Stimulated activated CD4-positive, alpha-beta T cell treated with anti-CD3 and anti-CD28 coated beads, Interleukin-4, amount 100 ng/mL, for 1 hour (primary cell): ENCODE measurements at regions not wholly inside any gene's neighbourhood (a gene's known extent, or its start where the extent isn't known, plus 50 kb on each side); places are given as distances from the start of the nearest gene placed in this dataset.
"Not testable (repeated sequence)": the region's sequence is repeated elsewhere in the genome, so short reads cannot be mapped to it uniquely, and the experiment has no call there.

Experiments
- DNase-seq: peaks from one replicate; pipeline ENCODE4 v3.0.0-alpha.2; 2020

DNA sequence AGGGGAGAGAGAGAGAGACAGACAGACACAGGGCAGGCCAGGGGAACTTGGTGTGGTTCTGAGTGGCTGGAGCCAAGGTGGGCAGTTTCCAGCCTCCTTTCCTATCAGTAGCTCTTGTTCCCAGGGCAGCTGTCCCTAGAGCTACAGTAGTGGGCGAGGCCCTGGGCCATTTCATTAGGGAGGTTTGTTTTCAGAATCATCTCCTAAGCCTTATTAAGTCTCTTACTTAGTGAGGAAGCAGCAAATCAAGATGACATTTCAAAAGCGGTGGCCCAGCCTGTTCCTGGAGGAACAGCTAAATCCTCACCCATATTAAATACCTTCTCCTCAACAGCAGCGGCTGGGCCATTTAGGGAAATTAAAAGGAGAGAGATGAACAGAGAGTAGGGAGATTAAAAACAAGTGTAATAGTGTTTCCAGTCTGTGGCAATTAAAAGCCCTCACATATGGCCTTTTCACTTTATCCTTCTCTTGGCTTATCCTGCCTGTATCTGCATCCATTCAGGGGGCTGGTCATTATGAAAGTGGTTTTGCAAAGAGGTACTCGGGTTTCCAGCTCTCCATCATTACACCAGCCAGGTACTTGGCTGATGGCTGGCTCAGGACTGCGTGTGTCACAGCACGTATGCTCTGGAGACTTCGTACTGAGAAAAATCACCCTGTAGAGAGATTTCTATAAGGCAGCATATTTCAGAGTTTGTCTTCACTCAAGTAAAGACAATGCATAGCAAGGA, 91.9 kb upstream of the PRR23C start:
- DNase-seq, result no peak

DNA sequence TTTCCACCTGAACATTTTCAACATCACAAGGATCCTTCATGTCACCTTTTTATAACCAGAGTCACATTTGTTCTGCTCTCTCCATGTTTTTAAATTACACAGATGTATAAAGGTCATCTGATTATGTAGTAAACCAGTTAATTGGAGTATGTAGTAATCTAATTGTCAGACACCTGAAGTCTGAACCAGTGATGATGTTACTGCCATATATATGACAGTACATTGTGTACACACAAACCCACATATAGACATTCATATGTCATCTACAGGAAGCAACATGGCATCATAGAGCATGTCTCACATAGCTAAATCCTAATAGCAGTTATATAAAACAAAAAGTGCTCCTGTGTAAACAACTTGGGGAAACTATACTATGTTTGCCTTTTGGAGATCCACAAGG, 95.9 kb upstream of the PRR23C start:
- DNase-seq, result no peak

DNA sequence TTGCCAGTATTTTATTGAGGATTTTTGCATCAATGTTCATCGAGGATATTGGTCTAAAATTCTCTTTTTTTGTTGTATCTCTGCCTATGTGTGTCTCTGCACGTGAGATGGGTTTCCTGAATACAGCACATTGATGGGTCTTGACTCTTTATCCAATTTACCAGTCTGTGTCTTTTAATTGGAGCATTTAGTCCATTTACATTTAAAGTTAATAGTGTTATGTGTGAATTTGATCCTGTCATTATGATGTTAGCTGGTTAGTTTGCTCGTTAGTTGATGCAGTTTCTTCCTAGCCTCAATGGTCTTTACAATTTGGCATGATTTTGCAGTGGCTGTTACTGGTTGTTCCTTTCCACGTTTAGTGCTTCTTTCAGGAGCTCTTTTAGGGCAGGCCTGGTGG, 101.3 kb upstream of the PRR23C start:
- DNase-seq, result not testable (repeated sequence)

GRCh38 chr3:139151530-139151929, 106.8 kb upstream of the PRR23C start:
- DNase-seq, result no peak

DNA sequence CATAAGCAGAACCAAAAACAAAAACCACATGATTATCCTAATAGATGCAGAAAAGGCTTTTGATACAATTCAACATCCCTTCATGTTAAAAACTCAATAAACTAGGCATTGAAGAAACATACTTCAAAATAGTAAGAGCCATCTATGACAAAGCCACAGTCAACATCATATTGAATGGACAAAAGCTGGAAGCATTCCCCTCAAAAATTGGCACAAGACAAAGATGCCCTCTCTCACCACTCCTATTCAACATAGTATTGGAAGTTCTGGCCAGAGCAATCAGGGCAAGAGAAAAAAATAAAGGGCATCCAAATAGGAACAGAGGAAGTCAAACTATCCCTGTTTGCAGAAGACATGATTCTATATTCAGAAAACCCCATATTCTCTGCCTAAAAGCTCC, 108.7 kb upstream of the PRR23C start:
- DNase-seq, result not testable (repeated sequence)

DNA sequence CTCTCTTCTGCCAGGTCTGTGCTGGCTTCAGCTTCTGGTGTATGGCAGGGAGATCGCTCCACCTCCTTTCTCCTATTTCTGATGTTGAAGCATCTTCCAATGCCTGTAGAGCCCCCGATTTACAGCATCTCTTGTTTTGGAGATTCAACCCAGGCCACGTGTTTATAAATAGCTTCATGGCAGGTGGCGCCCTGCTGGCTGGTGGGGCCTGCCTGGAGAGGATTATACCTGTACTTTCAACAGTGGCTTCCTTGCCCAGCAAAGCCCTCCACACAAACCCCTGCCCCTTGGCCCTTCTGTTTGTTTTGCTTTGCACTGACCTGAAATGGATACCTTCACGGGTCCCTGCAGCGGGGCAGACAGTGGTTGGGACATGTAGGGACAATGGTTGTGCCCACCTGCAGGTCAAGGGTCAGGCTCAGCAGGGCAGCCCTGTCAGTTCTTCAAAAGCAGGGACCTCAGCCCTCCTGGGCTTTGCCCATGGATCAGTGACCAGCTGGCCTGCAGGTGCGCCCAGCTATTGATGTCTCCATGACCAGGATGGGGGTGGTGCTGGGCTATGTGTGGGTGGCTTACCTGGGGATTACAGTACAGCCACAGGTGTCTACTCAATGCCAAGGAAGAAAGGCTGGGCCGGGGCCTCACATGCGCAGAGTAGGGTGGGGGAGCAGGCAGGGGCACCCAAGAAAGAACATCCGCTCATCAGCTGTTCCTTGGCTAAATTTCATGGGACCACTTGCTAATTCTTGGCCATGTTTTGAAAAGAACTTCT, 112.7 kb upstream of the PRR23C start:
- no peak for DNase-seq

DNA sequence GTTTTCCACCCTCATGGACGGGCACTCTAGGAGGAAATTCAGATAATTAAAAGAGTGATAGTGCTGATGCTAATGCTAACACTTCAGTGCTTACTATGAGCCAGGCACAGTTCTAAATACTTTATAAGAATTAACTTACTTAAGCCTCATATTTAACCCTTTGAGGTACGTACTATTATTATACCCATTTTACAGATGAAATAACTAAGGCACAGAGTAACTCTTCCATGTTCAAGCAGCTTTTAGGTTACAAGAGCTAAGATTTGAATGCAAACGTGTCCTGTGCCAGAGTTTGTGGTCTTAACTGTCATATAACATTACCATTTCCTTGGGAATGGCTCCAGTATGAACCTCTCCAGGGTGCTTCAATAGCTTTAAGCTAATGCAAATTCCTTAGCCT, 114.7 kb upstream of the PRR23C start:
- DNase-seq, result no peak

- no peak for DNase-seq
Measured at GRCh38 chr3:139173372-139174108, 128.8 kb upstream of the PRR23C start.

DNA sequence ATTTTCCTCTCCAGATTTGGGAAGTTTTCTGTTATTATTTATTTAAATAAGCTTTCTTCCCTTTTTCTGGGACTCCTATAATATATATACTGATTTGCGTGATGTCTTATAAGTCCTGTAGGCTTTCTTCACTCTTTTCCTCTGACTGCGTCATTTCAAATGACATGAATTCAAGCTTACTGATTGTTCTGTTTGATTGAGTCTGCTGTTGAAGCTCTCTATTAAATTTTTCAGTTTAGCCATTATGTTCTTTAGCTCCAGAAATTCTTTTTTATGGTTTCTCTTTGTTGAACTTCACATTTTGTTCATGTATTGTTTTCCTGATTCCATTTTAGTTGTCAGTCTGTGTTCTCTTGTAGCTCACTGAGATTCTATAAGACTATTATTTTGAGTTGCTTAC, 135.8 kb upstream of the PRR23C start:
- no peak for DNase-seq

DNA sequence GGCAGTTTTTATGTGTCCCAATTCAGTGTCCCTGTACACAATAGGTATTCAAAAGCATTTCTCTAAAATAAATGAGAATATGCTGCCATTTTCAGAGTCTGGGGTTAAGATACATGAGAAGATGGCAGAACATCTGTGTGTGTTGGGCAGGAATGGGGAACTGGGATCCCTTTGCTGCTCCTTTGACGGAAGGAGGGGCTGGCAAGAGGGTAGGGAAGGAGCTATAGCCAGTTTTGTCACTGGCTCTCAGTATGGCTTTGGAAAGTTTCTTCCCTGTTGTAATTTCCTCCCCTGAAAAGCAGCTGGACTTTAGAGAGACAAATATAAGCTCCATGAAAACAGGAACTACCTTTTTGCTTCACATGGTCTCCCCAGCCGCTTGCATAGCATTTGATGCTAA, 137.5 kb upstream of the PRR23C start:
- DNase-seq, result no peak

- no peak for DNase-seq
Measured at GRCh38 chr3:139182598-139182997, 137.9 kb upstream of the PRR23C start.

DNA sequence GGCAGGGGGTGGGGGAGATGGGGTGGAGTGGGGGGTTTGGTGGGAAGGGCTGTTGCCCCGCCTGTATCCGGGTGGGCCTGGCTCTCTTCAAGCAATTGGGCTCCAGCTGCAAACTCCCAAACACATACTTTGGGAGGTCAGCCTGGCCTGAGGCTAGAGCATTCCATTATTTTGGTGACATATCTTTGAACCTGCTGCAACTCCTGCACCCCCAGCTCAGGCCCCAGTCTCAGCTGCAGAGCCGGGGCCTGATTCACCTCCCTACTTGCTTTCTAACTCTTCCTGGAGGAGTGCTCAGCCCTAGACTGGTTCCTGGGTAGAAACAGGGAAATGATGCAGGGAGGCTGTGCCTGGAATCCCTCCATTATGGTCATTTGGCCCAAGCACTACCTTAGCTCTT, 140.8 kb upstream of the PRR23C start:
- no peak for DNase-seq

DNA sequence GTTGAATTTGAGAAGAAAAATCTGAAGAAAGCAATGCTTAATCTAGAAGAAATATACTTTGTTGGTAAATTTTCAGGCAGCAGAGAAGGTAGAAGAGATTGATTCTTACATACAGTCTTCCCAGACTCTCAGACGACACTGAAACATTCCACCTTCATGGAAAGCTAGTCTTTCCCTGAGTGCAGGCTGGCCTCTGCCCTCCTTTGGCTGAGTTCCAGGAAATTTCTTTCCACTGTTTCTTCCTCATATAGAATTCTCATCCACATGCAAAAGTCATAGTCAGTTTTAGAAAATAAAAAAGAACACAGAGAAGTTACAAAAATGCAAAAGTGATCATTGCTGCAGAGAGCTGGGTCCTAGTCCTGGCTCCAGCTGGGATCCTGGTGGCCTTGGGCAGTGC, 142.5 kb upstream of the PRR23C start:
- no peak for DNase-seq

DNA sequence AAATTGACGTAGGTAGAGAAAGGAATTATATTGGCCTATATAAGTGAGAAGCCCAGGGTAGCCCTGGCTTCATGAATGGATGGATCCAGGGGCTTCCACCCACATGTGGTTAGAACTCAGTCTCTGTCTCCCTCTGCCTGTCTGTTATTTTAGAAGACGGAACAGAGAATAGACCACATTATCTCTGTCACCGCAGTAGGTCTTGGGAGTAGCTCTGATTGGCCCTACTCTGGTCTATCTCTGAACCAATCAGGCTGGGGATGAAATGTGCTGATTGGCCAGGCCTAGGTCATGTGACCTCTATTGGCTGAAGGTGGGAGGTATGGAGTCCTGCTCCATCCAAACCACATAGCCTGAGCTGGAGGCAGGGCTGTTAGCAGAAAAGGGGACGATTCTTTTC, 143.0 kb upstream of the PRR23C start:
- DNase-seq, result no peak

GRCh38 chr3:139189943-139190342, 145.3 kb upstream of the PRR23C start:
- DNase-seq, result no peak

DNA sequence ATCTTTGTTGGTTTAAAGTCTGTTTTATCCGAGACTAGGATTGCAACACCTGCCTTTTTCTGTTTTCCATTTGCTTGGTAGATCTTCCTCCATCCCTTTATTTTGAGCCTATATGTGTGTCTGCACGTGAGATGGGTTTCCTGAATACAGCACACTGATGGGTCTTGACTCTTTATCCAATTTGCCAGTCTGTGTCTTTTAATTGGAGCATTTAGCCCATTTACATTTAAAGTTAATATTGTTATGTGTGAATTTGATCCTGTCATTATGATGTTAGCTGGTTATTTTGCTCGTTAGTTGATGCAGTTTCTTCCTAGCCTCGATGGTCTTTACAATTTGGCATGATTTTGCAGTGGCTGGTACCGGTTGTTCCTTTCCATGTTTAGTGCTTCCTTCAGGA, 149.4 kb upstream of the MRPS22 start:
- not testable (repeated sequence) for DNase-seq

GRCh38 chr3:139196146-139196545, 147.7 kb upstream of the MRPS22 start:
- DNase-seq, result not testable (repeated sequence)

DNA sequence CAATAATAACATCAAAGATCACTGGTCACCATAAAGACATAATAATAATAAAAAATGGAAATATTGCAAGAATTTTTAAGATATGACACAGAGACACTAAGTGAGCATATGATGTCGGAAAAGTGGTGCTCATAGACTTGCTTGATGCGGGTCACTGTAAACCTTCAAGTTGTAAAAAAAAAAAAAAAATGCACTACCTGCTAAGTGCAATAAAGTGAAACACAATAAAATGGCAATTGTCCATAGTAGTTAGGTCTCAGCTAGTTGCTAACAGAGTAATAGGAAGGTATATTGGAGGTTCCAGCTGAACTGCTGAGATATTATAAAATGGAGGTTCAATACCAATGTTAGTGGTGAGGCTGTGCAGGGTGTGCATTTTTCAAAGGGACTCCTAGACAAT, 146.6 kb upstream of the MRPS22 start:
- DNase-seq, result no peak

DNA sequence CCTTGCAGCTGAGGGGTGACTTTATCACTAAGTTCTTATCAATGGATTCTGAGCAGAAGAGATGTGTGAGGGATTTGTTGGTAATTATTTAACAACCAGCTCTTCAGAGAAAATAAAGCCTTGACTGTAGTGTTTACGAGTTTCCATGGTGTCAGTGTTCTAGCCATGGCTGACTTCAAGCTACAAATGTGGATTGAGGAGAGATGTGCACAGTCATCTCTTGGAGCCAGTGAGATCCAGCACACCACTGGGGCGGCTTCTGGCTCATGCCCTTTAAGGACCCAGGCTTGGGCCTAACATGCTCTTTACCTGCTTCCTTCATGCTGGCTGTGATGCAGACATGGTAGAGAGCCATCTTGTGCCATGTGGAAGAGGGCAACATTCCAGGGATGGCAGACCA, 145.6 kb upstream of the MRPS22 start:
- DNase-seq, result no peak

DNA sequence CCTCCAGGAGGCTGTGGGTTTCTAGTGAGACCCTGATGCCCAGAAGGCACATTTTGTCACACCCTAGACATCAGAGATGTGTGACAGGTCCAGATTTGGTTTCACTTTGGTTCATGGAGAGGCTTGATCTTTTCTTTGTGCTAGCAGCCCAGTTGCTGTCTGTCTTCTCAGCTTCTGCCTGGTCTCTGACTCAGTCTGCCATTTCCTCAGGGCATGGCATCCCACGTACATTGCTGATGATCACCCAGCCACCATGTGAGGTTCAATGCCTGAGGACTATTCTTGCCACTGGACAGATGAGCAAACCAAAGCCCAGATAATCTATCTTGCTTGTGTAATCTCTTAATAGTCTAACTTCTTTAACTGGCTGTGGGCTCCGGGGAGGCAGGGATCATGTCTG, 144.9 kb upstream of the MRPS22 start:
- no peak for DNase-seq

DNA sequence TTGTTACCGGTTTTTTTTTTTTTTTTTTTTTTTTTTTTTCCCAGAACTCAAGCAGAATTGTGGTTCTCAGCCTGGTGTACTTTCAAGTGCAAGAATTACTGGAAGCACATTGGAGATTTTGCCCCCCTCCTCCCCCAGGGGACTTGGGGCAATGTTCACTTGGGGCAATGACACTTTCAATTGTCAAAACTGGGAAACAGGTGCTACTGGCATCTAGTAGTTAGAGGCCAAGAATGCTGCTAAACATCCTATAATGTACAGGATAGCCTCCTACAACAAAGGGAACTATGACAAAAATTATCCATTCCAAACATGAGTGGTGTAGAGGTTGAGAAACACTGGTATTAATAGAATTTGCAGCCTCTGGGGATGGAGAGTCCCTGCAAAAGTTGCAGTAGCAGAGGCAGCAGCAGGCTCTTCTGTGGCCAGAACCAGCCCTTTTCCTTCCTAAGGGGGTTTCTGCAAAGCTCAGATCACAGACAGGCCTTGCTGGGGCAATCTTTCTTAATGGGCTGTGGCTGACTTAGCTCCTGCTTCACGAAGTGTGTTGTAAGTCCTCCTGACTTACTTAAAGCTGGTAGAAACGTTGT, 144.3 kb upstream of the MRPS22 start:
- DNase-seq, result no peak

DNA sequence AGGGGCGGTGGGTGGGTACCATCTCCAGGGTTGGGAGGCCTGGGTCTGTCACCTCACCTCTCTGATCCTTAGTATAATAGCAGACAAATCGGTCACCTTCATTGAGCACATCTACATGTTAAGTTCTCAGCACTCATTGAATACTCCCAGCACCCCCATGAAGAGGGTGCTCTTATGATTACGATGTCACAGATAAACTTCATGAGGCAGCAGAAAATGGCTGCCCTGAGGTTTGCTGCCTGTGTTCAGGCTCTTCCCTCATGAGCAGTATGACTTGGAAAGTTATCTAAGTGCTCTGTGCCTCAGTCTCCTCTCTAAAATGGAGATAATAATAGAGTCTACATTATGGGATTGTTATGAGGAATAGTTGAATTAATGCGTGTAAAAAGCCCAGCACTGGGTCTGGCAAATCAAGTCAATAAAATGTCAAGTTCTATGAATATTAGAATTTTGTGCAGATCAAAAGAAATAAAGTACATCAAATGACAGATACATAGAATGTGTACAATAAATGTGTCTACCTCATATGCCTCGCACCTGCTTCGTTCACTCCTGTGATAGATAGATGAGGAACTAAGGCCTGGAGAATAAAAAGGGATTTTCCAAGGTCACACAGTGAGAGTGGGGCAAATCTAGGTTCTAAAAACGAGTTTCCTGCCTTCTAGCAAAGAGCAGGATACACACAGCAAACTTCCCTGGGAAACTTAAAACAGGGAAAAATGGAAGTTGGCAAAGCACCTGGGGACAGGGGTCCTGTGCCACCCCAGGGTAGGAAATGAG, 142.2 kb upstream of the MRPS22 start:
- no peak for DNase-seq
